ENCODE measurements at regions not wholly inside any gene's neighbourhood (a gene's known extent, or its start where the extent isn't known, plus 50 kb on each side); places are given as distances from the start of the nearest gene placed in this dataset.

- Histone ChIP-seq H3F3A (ENCODE audit: insufficient read depth, low read depth) (no peaks in the 10 kb centered on the region), H3K4me3 (no peak overlapping the region), H3K27ac (no peak overlapping the region), H3K9me3 (ENCODE audit: insufficient read depth, low read depth) (no peaks in the 10 kb centered on the region), H3K4me1 (replicated peaks; ENCODE audit: insufficient read depth) (no peaks in the 10 kb centered on the region), H2AFZ (no peak overlapping the region), H3K27me3 (ENCODE audit: insufficient read depth, low read depth) (peaks cover 68% of the 10 kb centered on the region), H4K20me1 (ENCODE audit: insufficient read depth) (no peaks in the 10 kb centered on the region), H3K79me2 (ENCODE audit: low read depth) (no peaks in the 10 kb centered on the region), H3K9me2 (ENCODE audit: insufficient read depth) (no peaks in the 10 kb centered on the region), H3K4me2 (no peak overlapping the region), H3K36me3 (ENCODE audit: low read depth) (no peaks in the 10 kb centered on the region)
- no TSS peak for BruUV-seq (replicated peaks)
- ChIA-PET POLR2A (ENCODE audit: unreplicated experiment) (no interaction called here), CTCF (no interaction called here)
- intact Hi-C loops (cut with micrococcal nuclease; ENCODE audit: unreplicated experiment), result no loop called here
- TF ChIP-seq CTCF (conservative IDR thresholded peaks at IDR 0.05) (no peak), EZH2 (IDR thresholded peaks at IDR 0.05; ENCODE audit: low read depth) (no peak)
- no peak for DNase-seq
Measured at GRCh38 chr1:119302011-119302410, 66.6 kb upstream of the HAO2 start.

- no peak for DNase-seq
- ChIA-PET CTCF (no interaction called here), POLR2A (ENCODE audit: unreplicated experiment) (no interaction called here)
- no peak overlapping the region for H3K4me3 ChIP-seq
- no peaks in the 10 kb centered on the region for H4K20me1 ChIP-seq (ENCODE audit: insufficient read depth)
- intact Hi-C loops (cut with micrococcal nuclease; ENCODE audit: unreplicated experiment), result no loop called here
- no peaks in the 10 kb centered on the region for H3K79me2 ChIP-seq (ENCODE audit: low read depth)
- no peaks in the 10 kb centered on the region for H3K9me2 ChIP-seq (ENCODE audit: insufficient read depth)
- H3K4me1 ChIP-seq (replicated peaks; ENCODE audit: insufficient read depth), result no peaks in the 10 kb centered on the region
- H3K9me3 ChIP-seq (ENCODE audit: insufficient read depth, low read depth), result no peaks in the 10 kb centered on the region
- no peak overlapping the region for H3K27ac ChIP-seq
- H2AFZ ChIP-seq, result no peak overlapping the region
- BruUV-seq (replicated peaks), result no TSS peak
- no peak for TF ChIP-seq EZH2 (IDR thresholded peaks at IDR 0.05; ENCODE audit: low read depth)
- TF ChIP-seq CTCF (conservative IDR thresholded peaks at IDR 0.05), result no peak
- H3K27me3 ChIP-seq (ENCODE audit: insufficient read depth, low read depth), result peaks cover 67% of the 10 kb centered on the region
- no peaks in the 10 kb centered on the region for H3F3A ChIP-seq (ENCODE audit: insufficient read depth, low read depth)
- no peak overlapping the region for H3K4me2 ChIP-seq
- no peaks in the 10 kb centered on the region for H3K36me3 ChIP-seq (ENCODE audit: low read depth)
Measured at GRCh38 chr1:119308130-119308700, 60.4 kb upstream of the HAO2 start.

- Histone ChIP-seq H2AFZ (no peak overlapping the region), H3K36me3 (ENCODE audit: low read depth) (no peaks in the 10 kb centered on the region), H3K79me2 (ENCODE audit: low read depth) (no peaks in the 10 kb centered on the region), H4K20me1 (ENCODE audit: insufficient read depth) (no peaks in the 10 kb centered on the region), H3K9me2 (ENCODE audit: insufficient read depth) (no peaks in the 10 kb centered on the region), H3K4me1 (replicated peaks; ENCODE audit: insufficient read depth) (no peaks in the 10 kb centered on the region), H3K4me2 (no peak overlapping the region), H3K9me3 (ENCODE audit: insufficient read depth, low read depth) (no peaks in the 10 kb centered on the region), H3F3A (ENCODE audit: insufficient read depth, low read depth) (no peaks in the 10 kb centered on the region), H3K27ac (no peak overlapping the region), H3K27me3 (ENCODE audit: insufficient read depth, low read depth) (peaks cover 69% of the 10 kb centered on the region), H3K4me3 (no peak overlapping the region)
- ChIA-PET CTCF (no interaction called here), POLR2A (ENCODE audit: unreplicated experiment) (no interaction called here)
- BruUV-seq (replicated peaks), result no TSS peak
- DNase-seq, result no peak
- intact Hi-C loops (cut with micrococcal nuclease; ENCODE audit: unreplicated experiment), result no loop called here
- TF ChIP-seq EZH2 (IDR thresholded peaks at IDR 0.05; ENCODE audit: low read depth) (no peak), CTCF (conservative IDR thresholded peaks at IDR 0.05) (no peak)
Measured at GRCh38 chr1:119308806-119309205, 59.8 kb upstream of the HAO2 start.

All from PC-9 (cell line).